NOMO-1 (cell line): ENCODE measurements at regions not wholly inside any gene's neighbourhood (a gene's known extent, or its start where the extent isn't known, plus 50 kb on each side); places are given as distances from the start of the nearest gene placed in this dataset.
"Not testable (repeated sequence)": the region's sequence is repeated elsewhere in the genome, so short reads cannot be mapped to it uniquely, and the experiment has no call there.

Experiments used
- DNase-seq, 2 experiments: peaks; one replicate each; lab custom pipeline; 2025; ENCODE audit not compliant: unreplicated experiment in 2 of 2; lab: John Stamatoyannopoulos, UW

- DNase-seq: not testable (repeated sequence)
These were observed 106.4 kb upstream of the PPM1J start for GRCh38 chr1:112821307-112822063.

GRCh38 chr1:112818990-112819689 is 104.0 kb upstream of the PPM1J start:
- peak; percentile 52 to 89 for DNase-seq

GRCh38 chr1:112817555-112818373 is 102.6 kb upstream of the PPM1J start:
- no peak for DNase-seq

- DNase-seq: no peak
These were observed 100.2 kb upstream of the PPM1J start for GRCh38 chr1:112815376-112815775.

GRCh38 chr1:112814645-112815044 is 99.5 kb upstream of the PPM1J start:
- DNase-seq: not testable (repeated sequence)

GRCh38 chr1:112808861-112809684 is 93.9 kb upstream of the PPM1J start:
- peak; percentile 29 to 53 for DNase-seq

- no peak for DNase-seq
These were observed 92.9 kb upstream of the PPM1J start for GRCh38 chr1:112807999-112808398.

GRCh38 chr1:112807117-112807516 is 92.0 kb upstream of the PPM1J start:
- no peak for DNase-seq

- no peak for DNase-seq
These were observed 91.0 kb upstream of the PPM1J start for GRCh38 chr1:112806090-112806642.

GRCh38 chr1:112805155-112805853 is 90.2 kb upstream of the PPM1J start:
- DNase-seq: no peak

GRCh38 chr1:112803906-112804762 is 89.0 kb upstream of the PPM1J start:
- DNase-seq: peak; percentile 17 to 37

- no peak for DNase-seq
These were observed 85.2 kb upstream of the PPM1J start for GRCh38 chr1:112800289-112800688.

GRCh38 chr1:112798292-112798691 is 83.2 kb upstream of the PPM1J start:
- DNase-seq: no peak

GRCh38 chr1:112797224-112797623 is 82.1 kb upstream of the PPM1J start:
- DNase-seq: no peak

- no peak for DNase-seq
These were observed 79.6 kb upstream of the PPM1J start for GRCh38 chr1:112794654-112795239.

- DNase-seq: no peak
These were observed 78.8 kb upstream of the PPM1J start for GRCh38 chr1:112793631-112794565.

GRCh38 chr1:112791723-112792104 is 76.6 kb upstream of the PPM1J start:
- DNase-seq: no peak
